ENCODE measurements at regions not wholly inside any gene's neighbourhood (a gene's known extent, or its start where the extent isn't known, plus 50 kb on each side); places are given as distances from the start of the nearest gene placed in this dataset.

- no peak overlapping the region for H3K4me2 ChIP-seq (ENCODE audit: low read length)
- H3K4me1 ChIP-seq (ENCODE audit: control insufficient read depth, insufficient read depth, low read length), result no peaks in the 10 kb centered on the region
- H3K4me3 ChIP-seq (ENCODE audit: low read length), result no peak overlapping the region
- H3K9ac ChIP-seq (ENCODE audit: low read depth, low read length), result no peak overlapping the region
- H3K27me3 ChIP-seq (ENCODE audit: control insufficient read depth, insufficient read depth, low read length), result no peaks in the 10 kb centered on the region
- H3K36me3 ChIP-seq (ENCODE audit: insufficient read depth, low read length), result no peaks in the 10 kb centered on the region
- H3K9me3 ChIP-seq (replicated peaks; ENCODE audit: low read length), result no peaks in the 10 kb centered on the region
Observed at GRCh38 chr4:106671716-106672115, 303.1 kb upstream of the GIMD1 start.

GRCh38 chr4:106670976-106671375, 302.4 kb upstream of the GIMD1 start:
- Histone ChIP-seq H3K4me1 (ENCODE audit: control insufficient read depth, insufficient read depth, low read length) (no peaks in the 10 kb centered on the region), H3K9ac (ENCODE audit: low read depth, low read length) (no peak overlapping the region), H3K4me3 (ENCODE audit: low read length) (no peak overlapping the region), H3K4me2 (ENCODE audit: low read length) (no peak overlapping the region), H3K27me3 (ENCODE audit: control insufficient read depth, insufficient read depth, low read length) (no peaks in the 10 kb centered on the region), H3K9me3 (replicated peaks; ENCODE audit: low read length) (no peaks in the 10 kb centered on the region), H3K36me3 (ENCODE audit: insufficient read depth, low read length) (no peaks in the 10 kb centered on the region)

- Histone ChIP-seq H3K9me3 (replicated peaks; ENCODE audit: low read length) (no peaks in the 10 kb centered on the region), H3K27me3 (ENCODE audit: control insufficient read depth, insufficient read depth, low read length) (no peaks in the 10 kb centered on the region), H3K36me3 (ENCODE audit: insufficient read depth, low read length) (no peaks in the 10 kb centered on the region), H3K4me2 (ENCODE audit: low read length) (no peak overlapping the region), H3K4me1 (ENCODE audit: control insufficient read depth, insufficient read depth, low read length) (no peaks in the 10 kb centered on the region), H3K9ac (ENCODE audit: low read depth, low read length) (no peak overlapping the region), H3K4me3 (ENCODE audit: low read length) (no peak overlapping the region)
Observed at GRCh38 chr4:106659371-106659770, 290.8 kb upstream of the GIMD1 start.

- Histone ChIP-seq H3K9me3 (replicated peaks; ENCODE audit: low read length) (no peaks in the 10 kb centered on the region), H3K4me1 (ENCODE audit: control insufficient read depth, insufficient read depth, low read length) (no peaks in the 10 kb centered on the region)
Observed at GRCh38 chr4:106652095-106652494, 283.5 kb upstream of the GIMD1 start.

GRCh38 chr4:106650701-106651100, 282.1 kb upstream of the GIMD1 start:
- H3K4me1 ChIP-seq (ENCODE audit: control insufficient read depth, insufficient read depth, low read length), result no peaks in the 10 kb centered on the region
- H3K9ac ChIP-seq (ENCODE audit: low read depth, low read length), result no peak overlapping the region
- no peak overlapping the region for H3K4me3 ChIP-seq (ENCODE audit: low read length)
- no peaks in the 10 kb centered on the region for H3K27me3 ChIP-seq (ENCODE audit: control insufficient read depth, insufficient read depth, low read length)
- no peaks in the 10 kb centered on the region for H3K9me3 ChIP-seq (replicated peaks; ENCODE audit: low read length)
- no peak overlapping the region for H3K4me2 ChIP-seq (ENCODE audit: low read length)
- H3K36me3 ChIP-seq (ENCODE audit: insufficient read depth, low read length), result no peaks in the 10 kb centered on the region

More at GRCh38 chr4:106652095-106652494, 283.5 kb upstream of the GIMD1 start:
- H3K4me2 ChIP-seq (ENCODE audit: low read length), result no peak overlapping the region
- H3K27me3 ChIP-seq (ENCODE audit: control insufficient read depth, insufficient read depth, low read length), result no peaks in the 10 kb centered on the region
- H3K9ac ChIP-seq (ENCODE audit: low read depth, low read length), result no peak overlapping the region
- H3K36me3 ChIP-seq (ENCODE audit: insufficient read depth, low read length), result no peaks in the 10 kb centered on the region
- H3K4me3 ChIP-seq (ENCODE audit: low read length), result no peak overlapping the region

GRCh38 chr4:106647451-106647850, 278.9 kb upstream of the GIMD1 start:
- H3K4me2 ChIP-seq (ENCODE audit: low read length), result no peak overlapping the region
- no peaks in the 10 kb centered on the region for H3K9me3 ChIP-seq (replicated peaks; ENCODE audit: low read length)
- H3K36me3 ChIP-seq (ENCODE audit: insufficient read depth, low read length), result no peaks in the 10 kb centered on the region
- H3K27me3 ChIP-seq (ENCODE audit: control insufficient read depth, insufficient read depth, low read length), result no peaks in the 10 kb centered on the region
- no peak overlapping the region for H3K9ac ChIP-seq (ENCODE audit: low read depth, low read length)
- H3K4me1 ChIP-seq (ENCODE audit: control insufficient read depth, insufficient read depth, low read length), result no peaks in the 10 kb centered on the region
- no peak overlapping the region for H3K4me3 ChIP-seq (ENCODE audit: low read length)

- H3K4me3 ChIP-seq (ENCODE audit: low read length), result no peak overlapping the region
- H3K4me2 ChIP-seq (ENCODE audit: low read length), result no peak overlapping the region
- no peak overlapping the region for H3K9ac ChIP-seq (ENCODE audit: low read depth, low read length)
- H3K9me3 ChIP-seq (replicated peaks; ENCODE audit: low read length), result no peaks in the 10 kb centered on the region
- H3K27me3 ChIP-seq (ENCODE audit: control insufficient read depth, insufficient read depth, low read length), result no peaks in the 10 kb centered on the region
- H3K4me1 ChIP-seq (ENCODE audit: control insufficient read depth, insufficient read depth, low read length), result peaks cover 19% of the 10 kb centered on the region
- H3K36me3 ChIP-seq (ENCODE audit: insufficient read depth, low read length), result no peaks in the 10 kb centered on the region
Observed at GRCh38 chr4:106629268-106629625, 260.7 kb upstream of the GIMD1 start.

GRCh38 chr4:106628586-106629267, 260.1 kb upstream of the GIMD1 start:
- H3K9me3 ChIP-seq (replicated peaks; ENCODE audit: low read length), result no peaks in the 10 kb centered on the region

GRCh38 chr4:106627051-106627450, 258.5 kb upstream of the GIMD1 start:
- H3K4me3 ChIP-seq (ENCODE audit: low read length), result no peak overlapping the region
- no peak overlapping the region for H3K4me2 ChIP-seq (ENCODE audit: low read length)
- peaks cover 19% of the 10 kb centered on the region for H3K4me1 ChIP-seq (ENCODE audit: control insufficient read depth, insufficient read depth, low read length)
- no peaks in the 10 kb centered on the region for H3K9me3 ChIP-seq (replicated peaks; ENCODE audit: low read length)
- no peak overlapping the region for H3K9ac ChIP-seq (ENCODE audit: low read depth, low read length)
- H3K36me3 ChIP-seq (ENCODE audit: insufficient read depth, low read length), result no peaks in the 10 kb centered on the region
- H3K27me3 ChIP-seq (ENCODE audit: control insufficient read depth, insufficient read depth, low read length), result no peaks in the 10 kb centered on the region

More at GRCh38 chr4:106628586-106629267, 260.1 kb upstream of the GIMD1 start:
- H3K4me2 ChIP-seq (ENCODE audit: low read length), result no peak overlapping the region
- H3K27me3 ChIP-seq (ENCODE audit: control insufficient read depth, insufficient read depth, low read length), result no peaks in the 10 kb centered on the region
- H3K9ac ChIP-seq (ENCODE audit: low read depth, low read length), result no peak overlapping the region
- no peaks in the 10 kb centered on the region for H3K36me3 ChIP-seq (ENCODE audit: insufficient read depth, low read length)
- H3K4me1 ChIP-seq (ENCODE audit: control insufficient read depth, insufficient read depth, low read length), result peaks cover 19% of the 10 kb centered on the region
- H3K4me3 ChIP-seq (ENCODE audit: low read length), result no peak overlapping the region

GRCh38 chr4:106624671-106625070, 256.1 kb upstream of the GIMD1 start:
- Histone ChIP-seq H3K4me3 (ENCODE audit: low read length) (no peak overlapping the region), H3K4me2 (ENCODE audit: low read length) (no peak overlapping the region), H3K4me1 (ENCODE audit: control insufficient read depth, insufficient read depth, low read length) (peaks cover 16% of the 10 kb centered on the region), H3K9me3 (replicated peaks; ENCODE audit: low read length) (no peaks in the 10 kb centered on the region), H3K27me3 (ENCODE audit: control insufficient read depth, insufficient read depth, low read length) (no peaks in the 10 kb centered on the region), H3K36me3 (ENCODE audit: insufficient read depth, low read length) (no peaks in the 10 kb centered on the region), H3K9ac (ENCODE audit: low read depth, low read length) (no peak overlapping the region)

GRCh38 chr4:106618956-106619355, 250.4 kb upstream of the GIMD1 start:
- H3K9me3 ChIP-seq (replicated peaks; ENCODE audit: low read length), result no peaks in the 10 kb centered on the region
- H3K36me3 ChIP-seq (ENCODE audit: insufficient read depth, low read length), result no peaks in the 10 kb centered on the region
- peaks cover 13% of the 10 kb centered on the region for H3K4me1 ChIP-seq (ENCODE audit: control insufficient read depth, insufficient read depth, low read length)
- H3K9ac ChIP-seq (ENCODE audit: low read depth, low read length), result no peak overlapping the region
- no peaks in the 10 kb centered on the region for H3K27me3 ChIP-seq (ENCODE audit: control insufficient read depth, insufficient read depth, low read length)
- no peak overlapping the region for H3K4me3 ChIP-seq (ENCODE audit: low read length)
- no peak overlapping the region for H3K4me2 ChIP-seq (ENCODE audit: low read length)

- H3K36me3 ChIP-seq (ENCODE audit: insufficient read depth, low read length), result no peaks in the 10 kb centered on the region
- H3K4me1 ChIP-seq (ENCODE audit: control insufficient read depth, insufficient read depth, low read length), result peaks cover 13% of the 10 kb centered on the region
- H3K4me2 ChIP-seq (ENCODE audit: low read length), result no peak overlapping the region
- no peak overlapping the region for H3K4me3 ChIP-seq (ENCODE audit: low read length)
- no peaks in the 10 kb centered on the region for H3K27me3 ChIP-seq (ENCODE audit: control insufficient read depth, insufficient read depth, low read length)
- H3K9me3 ChIP-seq (replicated peaks; ENCODE audit: low read length), result no peaks in the 10 kb centered on the region
- H3K9ac ChIP-seq (ENCODE audit: low read depth, low read length), result no peak overlapping the region
Observed at GRCh38 chr4:106615961-106616360, 247.4 kb upstream of the GIMD1 start.
